ENCODE measurements at regions not wholly inside any gene's neighbourhood (a gene's known extent, or its start where the extent isn't known, plus 50 kb on each side); places are given as distances from the start of the nearest gene placed in this dataset.

DNA sequence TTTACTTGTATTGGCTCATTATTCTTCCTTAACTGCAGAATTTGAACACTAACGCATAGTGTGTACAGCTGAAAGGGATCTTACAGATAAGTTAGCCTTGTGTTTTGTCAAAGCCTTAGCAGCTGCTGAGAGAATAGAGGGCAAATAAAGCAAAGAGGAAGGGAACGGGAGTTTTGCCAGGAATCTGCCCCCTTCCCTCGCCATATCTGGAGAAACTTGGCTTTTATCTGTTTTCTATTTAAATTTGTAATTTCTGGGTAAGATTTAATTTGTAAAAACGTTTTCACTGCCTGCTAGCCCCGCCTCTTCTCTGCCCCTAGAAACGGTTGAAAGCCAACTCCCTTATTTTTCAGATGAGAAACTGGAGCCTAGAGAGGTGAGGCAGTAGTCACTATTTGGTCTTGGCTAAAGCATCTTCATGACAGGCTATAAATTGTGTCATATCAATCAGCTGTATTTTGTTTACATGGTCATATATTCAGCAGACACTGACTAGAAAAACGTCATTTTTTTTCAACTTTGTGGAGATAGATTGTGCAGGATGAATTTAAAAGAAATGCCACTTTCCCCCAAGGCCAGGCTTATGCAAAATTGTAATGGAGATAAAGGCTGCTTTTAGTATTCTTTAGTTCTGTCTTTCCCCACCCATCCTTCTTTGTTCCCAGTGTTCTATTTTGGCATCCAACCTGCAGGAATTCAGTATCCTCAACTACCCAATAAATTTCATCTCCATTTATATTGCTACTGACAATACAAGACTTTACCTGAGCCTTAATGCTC is 319.4 kb downstream of the SH2D1A start:
- TF ChIP-seq, protein P1, sequence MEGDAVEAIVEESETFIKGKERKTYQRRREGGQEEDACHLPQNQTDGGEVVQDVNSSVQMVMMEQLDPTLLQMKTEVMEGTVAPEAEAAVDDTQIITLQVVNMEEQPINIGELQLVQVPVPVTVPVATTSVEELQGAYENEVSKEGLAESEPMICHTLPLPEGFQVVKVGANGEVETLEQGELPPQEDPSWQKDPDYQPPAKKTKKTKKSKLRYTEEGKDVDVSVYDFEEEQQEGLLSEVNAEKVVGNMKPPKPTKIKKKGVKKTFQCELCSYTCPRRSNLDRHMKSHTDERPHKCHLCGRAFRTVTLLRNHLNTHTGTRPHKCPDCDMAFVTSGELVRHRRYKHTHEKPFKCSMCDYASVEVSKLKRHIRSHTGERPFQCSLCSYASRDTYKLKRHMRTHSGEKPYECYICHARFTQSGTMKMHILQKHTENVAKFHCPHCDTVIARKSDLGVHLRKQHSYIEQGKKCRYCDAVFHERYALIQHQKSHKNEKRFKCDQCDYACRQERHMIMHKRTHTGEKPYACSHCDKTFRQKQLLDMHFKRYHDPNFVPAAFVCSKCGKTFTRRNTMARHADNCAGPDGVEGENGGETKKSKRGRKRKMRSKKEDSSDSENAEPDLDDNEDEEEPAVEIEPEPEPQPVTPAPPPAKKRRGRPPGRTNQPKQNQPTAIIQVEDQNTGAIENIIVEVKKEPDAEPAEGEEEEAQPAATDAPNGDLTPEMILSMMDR (IDR thresholded peaks at IDR 0.05; ENCODE audit: insufficient read depth, low read length) = no peak
- TF ChIP-seq POLR2AphosphoS5 (IDR thresholded peaks at IDR 0.05; ENCODE audit: low read depth) (no peak), REST (IDR thresholded peaks at IDR 0.05; ENCODE audit: insufficient replicate concordance, low read depth) (no peak), GABPA (IDR thresholded peaks at IDR 0.05; ENCODE audit: low read depth) (no peak)

All from HL-60 (cell line).